ENCODE measurements at regions not wholly inside any gene's neighbourhood (a gene's known extent, or its start where the extent isn't known, plus 50 kb on each side); places are given as distances from the start of the nearest gene placed in this dataset.

- no peak for DNase-seq
Measured at GRCh38 chr4:11264841-11265240, 163.9 kb downstream of the HS3ST1 start.

GRCh38 chr4:11264346-11264745 is 164.3 kb downstream of the HS3ST1 start:
- DNase-seq: no peak

GRCh38 chr4:11263208-11263607 is 165.5 kb downstream of the HS3ST1 start:
- no peak for DNase-seq

GRCh38 chr4:11261066-11261850 is 167.4 kb downstream of the HS3ST1 start:
- DNase-seq: no peak

- DNase-seq: no peak
Measured at GRCh38 chr4:11259837-11260236, 168.9 kb downstream of the HS3ST1 start.

- DNase-seq: no peak
Measured at GRCh38 chr4:11252149-11252548, 176.5 kb downstream of the HS3ST1 start.

- no peak for DNase-seq
Measured at GRCh38 chr4:11250510-11250909, 178.2 kb downstream of the HS3ST1 start.

- no peak for DNase-seq
Measured at GRCh38 chr4:11232015-11232414, 196.7 kb downstream of the HS3ST1 start.

- DNase-seq: no peak
Measured at GRCh38 chr4:11230866-11231265, 197.8 kb downstream of the HS3ST1 start.

GRCh38 chr4:11228530-11228929 is 200.2 kb downstream of the HS3ST1 start:
- DNase-seq: no peak

- no peak for DNase-seq
Measured at GRCh38 chr4:11223311-11223710, 205.4 kb downstream of the HS3ST1 start.

GRCh38 chr4:11218692-11219091 is 210.0 kb downstream of the HS3ST1 start:
- no peak for DNase-seq

GRCh38 chr4:11216520-11216919 is 212.2 kb downstream of the HS3ST1 start:
- DNase-seq: no peak

- no peak for DNase-seq
Measured at GRCh38 chr4:11214281-11214680, 214.4 kb downstream of the HS3ST1 start.

- DNase-seq: no peak
Measured at GRCh38 chr4:11209826-11210225, 218.9 kb downstream of the HS3ST1 start.

GRCh38 chr4:11201256-11201655 is 227.4 kb downstream of the HS3ST1 start:
- DNase-seq: no peak

- DNase-seq: no peak
Measured at GRCh38 chr4:11198516-11199305, 230.0 kb downstream of the HS3ST1 start.

GRCh38 chr4:11197631-11198341 is 230.9 kb downstream of the HS3ST1 start:
- no peak for DNase-seq

- DNase-seq: no peak
Measured at GRCh38 chr4:11196927-11197522, 231.7 kb downstream of the HS3ST1 start.

- no peak for DNase-seq
Measured at GRCh38 chr4:11194431-11194830, 234.3 kb downstream of the HS3ST1 start.

- no peak for DNase-seq
Measured at GRCh38 chr4:11189756-11190155, 238.9 kb downstream of the HS3ST1 start.

GRCh38 chr4:11183356-11183740 is 245.3 kb downstream of the HS3ST1 start:
- no peak for DNase-seq

Measured in GDM1 (cell line).